H9 (cell line): ENCODE measurements at regions not wholly inside any gene's neighbourhood (a gene's known extent, or its start where the extent isn't known, plus 50 kb on each side); places are given as distances from the start of the nearest gene placed in this dataset.

Experiments
- DNase-seq: peaks from one replicate; pipeline ENCODE4 v3.0.0-alpha.2; 2017
- H2AFZ ChIP-seq: one replicate; pipeline ENCODE4 v1.6.1; 2013; ENCODE audit warnings: mild to moderate bottlenecking, low read length, control low read depth, moderate library complexity
- H2AK5ac ChIP-seq: 2 replicates; pipeline ENCODE4 v1.6.1; 2013; ENCODE audit warnings: low read length, control low read depth, mixed read lengths; ENCODE audit not compliant: insufficient read length
- H2BK120ac ChIP-seq: one replicate; pipeline ENCODE4 v1.6.1; 2013; ENCODE audit warnings: low read depth, mild to moderate bottlenecking, low read length, control low read depth, inconsistent platforms; ENCODE audit not compliant: poor library complexity, severe bottlenecking
- H2BK12ac ChIP-seq: 2 replicates; pipeline ENCODE4 v1.6.1; 2013; ENCODE audit warnings: low read length, control low read depth, mixed read lengths, low read depth; ENCODE audit not compliant: insufficient read length
- H2BK15ac ChIP-seq: 2 replicates; pipeline ENCODE4 v1.6.1; 2013; ENCODE audit warnings: low read depth, low read length, control low read depth
- H2BK20ac ChIP-seq: one replicate; pipeline ENCODE4 v1.6.1; 2013; ENCODE audit warnings: low read depth, mild to moderate bottlenecking, low read length, control low read depth, inconsistent platforms; ENCODE audit not compliant: poor library complexity, severe bottlenecking
- H2BK5ac ChIP-seq: 2 replicates; pipeline ENCODE4 v1.6.1; 2013; ENCODE audit warnings: low read length, control low read depth, mixed read lengths; ENCODE audit not compliant: insufficient read length
- H3K14ac ChIP-seq: 2 replicates; pipeline ENCODE4 v1.6.1; 2013; ENCODE audit warnings: low read length, control low read depth; ENCODE audit not compliant: insufficient read depth
- H3K18ac ChIP-seq: 2 replicates; pipeline ENCODE4 v1.6.1; 2013; ENCODE audit warnings: low read depth, mild to moderate bottlenecking, mixed read lengths, low read length, control low read depth; ENCODE audit not compliant: insufficient read length
- H3K23ac ChIP-seq: 2 replicates; pipeline ENCODE4 v1.6.1; 2013; ENCODE audit warnings: low read length, control low read depth, mixed read lengths, low read depth; ENCODE audit not compliant: insufficient read length
- H3K23me2 ChIP-seq: 2 replicates; pipeline ENCODE4 v1.6.1; 2013; ENCODE audit warnings: low read depth, mild to moderate bottlenecking, mixed read lengths, low read length, control low read depth; ENCODE audit not compliant: insufficient read length, poor library complexity, severe bottlenecking
- H3K27ac ChIP-seq: 2 replicates; pipeline ENCODE4 v1.5.1; 2013; ENCODE audit warnings: low read length, control low read depth, mixed read lengths, low read depth; ENCODE audit not compliant: insufficient read length
- H3K27me3 ChIP-seq: 2 replicates; pipeline ENCODE4 v1.6.1; 2013; ENCODE audit warnings: low read length, control low read depth, inconsistent platforms; ENCODE audit not compliant: insufficient read depth
- H3K4ac ChIP-seq: 2 replicates; pipeline ENCODE4 v1.6.1; 2013; ENCODE audit warnings: low read depth, mild to moderate bottlenecking, control low read depth, inconsistent platforms, low read length, moderate library complexity
- H3K4me1 ChIP-seq: 2 replicates; pipeline ENCODE4 v1.6.1; 2013; ENCODE audit warnings: low read length, control low read depth, inconsistent platforms; ENCODE audit not compliant: insufficient read depth
- H3K4me2 ChIP-seq: 2 replicates; pipeline ENCODE4 v1.6.1; 2013; ENCODE audit warnings: low read length, control low read depth, mixed read lengths; ENCODE audit not compliant: insufficient read length, insufficient read depth
- H3K56ac ChIP-seq: 2 replicates; pipeline ENCODE4 v1.6.1; 2013; ENCODE audit warnings: low read depth, mild to moderate bottlenecking, mixed read lengths, low read length, control low read depth; ENCODE audit not compliant: insufficient read length
- H3K79me1 ChIP-seq: 2 replicates; pipeline ENCODE4 v1.6.1; 2013; ENCODE audit warnings: low read depth, mild to moderate bottlenecking, moderate library complexity, low read length, control low read depth, inconsistent platforms; ENCODE audit not compliant: insufficient read depth, poor library complexity, severe bottlenecking
- H3K79me2 ChIP-seq: 2 replicates; pipeline ENCODE4 v1.6.1; 2013; ENCODE audit warnings: low read length, control low read depth, inconsistent platforms; ENCODE audit not compliant: insufficient read depth
- H3K9ac ChIP-seq: 2 replicates; pipeline ENCODE4 v1.6.1; 2013; ENCODE audit warnings: low read length, control low read depth, mixed read lengths; ENCODE audit not compliant: insufficient read length; ENCODE audit errors: extremely low read depth
- H3K9me3 ChIP-seq: one replicate; pipeline ENCODE4 v1.6.1; 2013; ENCODE audit warnings: low read depth, low read length, inconsistent platforms; ENCODE audit not compliant: control insufficient read depth
- H3T11ph ChIP-seq: one replicate; pipeline ENCODE4 v1.6.1; 2013; ENCODE audit warnings: mild to moderate bottlenecking, low read length, control low read depth, inconsistent platforms
- H4K20me1 ChIP-seq: one replicate; pipeline ENCODE4 v1.6.1; 2013; ENCODE audit not compliant: control insufficient read depth, insufficient read length, insufficient read depth
- H4K5ac ChIP-seq: 2 replicates; pipeline ENCODE4 v1.6.1; 2013; ENCODE audit warnings: low read depth, mild to moderate bottlenecking, mixed read lengths, low read length, control low read depth; ENCODE audit not compliant: insufficient read length
- H4K8ac ChIP-seq: replicated peaks from 2 replicates; pipeline ENCODE4 v1.6.1; 2013; ENCODE audit warnings: low read length, control low read depth, mixed read lengths, low read depth; ENCODE audit not compliant: insufficient read length
- H4K91ac ChIP-seq: 2 replicates; pipeline ENCODE4 v1.6.1; 2013; ENCODE audit warnings: low read depth, mild to moderate bottlenecking, moderate library complexity, mixed read lengths, low read length, control low read depth; ENCODE audit not compliant: insufficient read length
- H3K27ac Mint-ChIP-seq, 3 experiments: 2 replicates in 2 of 3; 3 replicates in 1 of 3; pipeline ENCODE4 v1.8.0; 2020 to 2021; ENCODE audit warnings: mixed read lengths in 3 of 3, mild to moderate bottlenecking in 1 of 3, moderate library complexity in 1 of 3
- H3K27me3 Mint-ChIP-seq: 2 replicates; pipeline ENCODE4 v1.8.0; 2021; ENCODE audit warnings: low read depth, mild to moderate bottlenecking, moderate library complexity, mixed read lengths
- H3K36me3 Mint-ChIP-seq, 3 experiments: 2 replicates in 2 of 3; 3 replicates in 1 of 3; pipeline ENCODE4 v1.8.0; 2020 to 2021; ENCODE audit warnings: low read depth in 3 of 3, mixed read lengths in 3 of 3; ENCODE audit not compliant: insufficient read depth in 1 of 3
- H3K4me1 Mint-ChIP-seq, 2 experiments: 2 replicates each; pipeline ENCODE4 v1.8.0; 2020; ENCODE audit warnings: mixed read lengths in 2 of 2
- H3K4me3 Mint-ChIP-seq, 2 experiments: 2 replicates in 1 of 2; 3 replicates in 1 of 2; pipeline ENCODE4 v1.8.0; 2020 to 2021; ENCODE audit warnings: mild to moderate bottlenecking in 2 of 2, mixed read lengths in 2 of 2, moderate library complexity in 1 of 2
- H3K9me3 Mint-ChIP-seq, 2 experiments: 2 replicates in 1 of 2; 3 replicates in 1 of 2; pipeline ENCODE4 v1.8.0; 2020; ENCODE audit warnings: mild to moderate bottlenecking in 2 of 2, mixed read lengths in 2 of 2, moderate library complexity in 1 of 2
- CTCF ChIP-seq: fragments of 200-600 bp; sonication (generic); conservative IDR thresholded peaks from 3 replicates; pipeline ENCODE4 v1.8.0; 2021; ENCODE audit warnings: antibody characterized with exemption, mild to moderate bottlenecking
- WGBS: extraction: QIAGEN DNeasy Blood & Tissue Kit; methylation state at CpG from one replicate; pipeline ENCODE4 v1.1.7; 2013; ENCODE audit warnings: missing lambda C conversion rate, low lambda C conversion rate, mixed read lengths; ENCODE audit not compliant: insufficient read length; ENCODE audit errors: extremely low coverage; 5-methylcytosine and 5-hydroxymethylcytosine counted together

GRCh38 chr1:199167460-199167859 is 528.6 kb downstream of the PTPRC start:
- H3K23ac ChIP-seq = no peak overlapping the region
- no peak overlapping the region for H3K4ac ChIP-seq
- no peak overlapping the region for H2BK12ac ChIP-seq
- H4K5ac ChIP-seq = no peak overlapping the region
- no peak overlapping the region for H3K27ac ChIP-seq
- no peaks in the 10 kb centered on the region for H3K4me1 ChIP-seq
- WGBS = no CpG with 5 or more reads among the region's 3 CpGs
- no peak overlapping the region for H3K14ac ChIP-seq
- H3K79me2 ChIP-seq = no peaks in the 10 kb centered on the region
- H2AFZ ChIP-seq = no peak overlapping the region
- H2BK20ac ChIP-seq = no peak overlapping the region
- Mint-ChIP-seq H3K36me3 (no peaks in the 10 kb centered on the region), H3K27ac (no peak overlapping the region), H3K4me3 (no peak overlapping the region), H3K9me3 (no peaks in the 10 kb centered on the region), H3K27me3 (no peaks in the 10 kb centered on the region), H3K4me1 (no peaks in the 10 kb centered on the region)
- no peaks in the 10 kb centered on the region for H3K79me1 ChIP-seq
- H2BK5ac ChIP-seq = no peak overlapping the region
- no peak overlapping the region for H3T11ph ChIP-seq
- H4K20me1 ChIP-seq = no peaks in the 10 kb centered on the region
- no peak overlapping the region for H3K9ac ChIP-seq
- no peak overlapping the region for H3K4me2 ChIP-seq
- H3K27me3 ChIP-seq = no peaks in the 10 kb centered on the region
- no peak for TF ChIP-seq CTCF
- no peak overlapping the region for H2BK120ac ChIP-seq
- H3K56ac ChIP-seq = no peak overlapping the region
- no peak overlapping the region for H3K18ac ChIP-seq
- no peak overlapping the region for H2AK5ac ChIP-seq
- H2BK15ac ChIP-seq = no peak overlapping the region
- DNase-seq = no peak
- H4K8ac ChIP-seq = no peak overlapping the region
- H3K23me2 ChIP-seq = no peaks in the 10 kb centered on the region
- H4K91ac ChIP-seq = no peak overlapping the region
- no peaks in the 10 kb centered on the region for H3K9me3 ChIP-seq
